GM18951 (cell line): ENCODE measurements at regions not wholly inside any gene's neighbourhood (a gene's known extent, or its start where the extent isn't known, plus 50 kb on each side); places are given as distances from the start of the nearest gene placed in this dataset.

Source experiments
- POLR2A ChIP-seq: IDR thresholded peaks from 4 replicates; pipeline ENCODE4 v1.6.1; 2011; ENCODE audit warnings: mild to moderate bottlenecking; ENCODE audit not compliant: insufficient read length, insufficient read depth; ENCODE audit errors: extremely low read depth
- in situ Hi-C: fragments of 300-500 bp; cut with MboI; formaldehyde crosslinking; loops from one replicate; pipeline ENCODE4 v1.12.0; 2022; ENCODE audit warnings: low sequenced_read_pairs, mixed read lengths, inconsistent platforms; ENCODE audit not compliant: unreplicated experiment

DNA sequence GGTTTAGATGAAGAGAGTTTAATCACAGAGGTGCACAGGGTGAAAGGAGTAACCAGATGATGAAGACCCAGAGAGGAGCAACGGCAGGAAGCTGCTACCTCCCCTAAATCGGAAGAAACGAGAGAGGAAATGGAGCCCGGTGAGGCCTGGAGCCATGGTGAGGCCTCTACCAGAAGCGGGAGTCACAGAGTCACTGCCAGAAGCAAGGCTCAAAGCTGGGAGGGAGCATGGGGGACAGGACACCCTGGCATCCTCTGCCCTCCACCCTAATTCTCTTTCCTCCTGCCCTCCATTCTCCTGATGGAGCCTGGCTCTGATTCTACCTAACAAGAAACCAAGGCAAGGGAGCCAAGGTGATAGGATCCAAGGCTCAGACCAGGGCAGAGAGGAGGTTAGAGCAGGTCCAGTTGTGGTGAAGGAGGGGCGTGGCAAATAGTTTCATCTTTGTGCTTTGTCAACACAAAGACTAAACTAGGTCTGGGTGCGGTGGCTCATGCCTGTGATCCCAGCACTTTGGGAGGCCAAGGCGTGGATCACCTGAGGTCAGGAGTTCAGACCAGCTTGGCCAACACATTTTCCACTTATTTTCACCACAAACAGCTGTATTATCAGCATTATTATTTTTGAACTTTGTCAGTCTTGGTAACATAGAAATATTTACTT lies 134.4 kb upstream of the RAI14 start:
- in situ Hi-C loops, result no loop called here

GRCh38 chr5:34522599-34523386 lies 133.3 kb upstream of the RAI14 start:
- no peak for TF ChIP-seq POLR2A
- in situ Hi-C loops, result no loop called here

More for the DNA sequence above, 134.4 kb upstream of the RAI14 start:
- no peak for TF ChIP-seq POLR2A

GRCh38 chr5:34523387-34523726 lies 132.8 kb upstream of the RAI14 start:
- in situ Hi-C loops, result no loop called here
- no peak for TF ChIP-seq POLR2A

DNA sequence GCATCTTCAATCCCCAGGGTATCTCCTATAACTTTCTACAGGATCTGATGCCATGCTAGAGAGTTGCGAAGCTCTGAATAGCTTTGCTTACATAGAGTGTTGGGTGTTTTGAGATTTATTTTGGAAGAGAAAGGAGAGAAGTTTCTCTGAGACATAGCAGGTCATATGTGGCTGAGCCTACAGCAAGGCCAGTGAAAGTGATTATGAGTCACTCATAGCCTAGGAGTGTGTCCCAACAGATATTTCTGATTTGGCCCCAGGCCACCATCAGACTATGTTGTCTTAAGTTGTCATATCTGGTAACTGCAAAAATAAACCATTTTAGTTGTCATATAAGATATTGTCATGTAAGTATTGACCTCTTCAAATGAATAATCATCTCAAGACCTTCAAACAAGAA lies 132.0 kb upstream of the RAI14 start:
- no peak for TF ChIP-seq POLR2A
- in situ Hi-C loops, result no loop called here

DNA sequence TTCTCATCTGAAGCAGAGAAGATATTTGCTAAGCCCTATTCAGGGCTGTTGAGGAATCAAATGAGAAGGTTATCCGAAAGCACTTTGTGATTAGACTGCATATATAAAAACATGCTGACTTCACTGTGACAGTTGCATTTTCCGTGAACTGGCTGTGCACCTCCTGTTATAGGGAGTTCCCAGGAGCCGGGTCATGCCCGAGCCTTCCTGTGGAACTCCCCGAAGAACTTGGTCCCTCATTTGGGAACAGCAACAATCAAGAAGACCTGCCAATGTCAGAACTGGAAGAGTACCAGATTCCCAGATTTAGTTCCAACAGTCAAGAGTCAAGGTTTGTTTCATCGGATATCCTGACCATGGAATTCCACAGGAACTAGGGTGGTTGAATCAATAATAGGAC lies 130.4 kb upstream of the RAI14 start:
- TF ChIP-seq POLR2A, result no peak
- in situ Hi-C loops, result no loop called here

- in situ Hi-C loops, result no loop called here
- TF ChIP-seq POLR2A, result no peak
These were observed 129.3 kb upstream of the RAI14 start for GRCh38 chr5:34526682-34527305.

DNA sequence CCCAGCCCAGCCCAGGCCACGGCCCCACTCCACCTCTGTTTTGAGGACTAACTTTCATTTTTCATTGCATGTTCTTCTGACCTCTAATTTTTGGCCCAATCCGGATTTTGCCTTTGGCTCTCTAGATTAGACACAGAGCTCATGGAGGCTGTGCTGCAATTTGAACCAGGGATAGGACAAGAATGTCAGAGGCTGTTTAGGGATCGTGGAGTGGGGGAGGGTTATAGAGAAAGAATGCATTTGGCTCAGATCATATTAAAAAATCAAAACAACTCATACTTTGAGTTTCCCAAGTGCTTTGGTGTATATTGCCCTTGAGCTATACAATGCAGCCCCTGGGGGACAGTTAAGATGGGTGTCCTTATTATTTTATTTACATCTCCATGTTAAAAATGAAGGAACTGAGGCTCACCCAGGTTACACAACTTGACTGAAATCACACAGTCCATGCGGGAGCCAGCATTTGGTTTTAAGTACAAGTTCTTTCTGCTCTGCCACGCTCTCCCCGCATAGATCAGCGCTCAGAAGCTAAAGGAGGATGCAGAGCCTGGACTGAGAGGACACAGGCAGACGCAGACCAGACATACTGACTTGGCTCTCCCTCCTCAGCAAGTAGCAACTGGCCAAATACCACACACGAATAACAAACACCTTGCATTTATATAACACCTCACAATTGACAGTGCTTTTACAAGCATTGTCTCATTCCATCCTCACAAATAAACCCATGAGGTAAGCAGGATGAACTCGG lies 126.4 kb upstream of the RAI14 start:
- in situ Hi-C loops, result no loop called here
- no peak for TF ChIP-seq POLR2A

GRCh38 chr5:34530637-34531036 lies 125.5 kb upstream of the RAI14 start:
- no peak for TF ChIP-seq POLR2A
- in situ Hi-C loops, result no loop called here

DNA sequence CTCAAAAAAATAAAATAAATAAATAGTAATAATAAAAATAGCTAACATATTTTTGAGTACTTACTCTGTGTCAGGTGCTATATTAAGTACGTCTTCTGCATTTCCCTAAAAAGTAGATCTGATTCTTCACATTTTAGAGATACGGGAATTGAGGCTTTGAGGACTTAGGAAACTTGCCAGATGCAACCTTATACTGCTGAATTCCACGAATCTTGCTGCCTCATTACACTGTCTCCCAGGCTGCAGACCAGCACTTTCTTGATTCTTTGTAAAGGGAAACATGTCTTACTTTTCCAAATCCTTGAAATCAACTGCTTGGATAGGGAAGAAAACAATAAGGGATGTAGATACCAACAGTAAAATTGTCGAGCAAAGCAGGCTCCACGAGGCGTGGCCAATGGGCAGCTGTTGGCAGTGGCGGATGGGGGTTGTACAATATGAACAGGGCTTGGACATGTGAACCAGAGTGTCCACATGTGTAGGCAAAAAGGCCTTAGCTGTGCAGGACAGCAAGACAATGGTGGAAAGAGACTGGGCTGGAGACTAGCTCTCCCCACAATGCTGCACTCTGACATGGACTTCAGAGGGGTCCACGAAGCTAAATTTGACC lies 124.3 kb upstream of the RAI14 start:
- no peak for TF ChIP-seq POLR2A
- in situ Hi-C loops, result no loop called here

GRCh38 chr5:34533582-34534522 lies 122.3 kb upstream of the RAI14 start:
- no peak for TF ChIP-seq POLR2A
- in situ Hi-C loops, result no loop called here

DNA sequence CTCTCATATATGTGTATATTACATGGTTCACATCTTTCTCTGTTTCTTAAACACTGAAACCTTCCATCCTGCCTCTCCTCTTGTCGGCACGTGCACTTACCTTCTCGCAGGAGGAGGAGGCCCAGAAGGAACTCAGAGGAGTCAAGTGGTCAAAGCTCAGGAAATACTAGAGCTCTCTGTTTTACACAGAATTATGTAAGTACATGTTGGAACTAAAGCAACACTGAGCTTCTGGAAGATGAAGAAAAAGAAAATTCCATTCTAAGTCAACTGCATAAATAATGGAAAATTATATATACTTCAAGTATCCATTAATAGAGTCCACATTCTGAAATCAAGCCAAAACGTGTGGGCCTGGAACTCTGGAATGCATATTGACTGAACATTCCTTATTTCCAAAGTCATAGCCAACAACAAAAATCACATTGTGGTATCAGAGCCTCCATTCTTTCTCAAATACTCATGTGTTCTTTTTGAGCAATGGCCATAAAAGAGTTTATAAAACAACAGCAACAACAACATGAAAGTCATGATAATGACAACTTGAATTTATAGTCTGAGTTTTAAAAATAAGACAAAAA lies 121.5 kb upstream of the RAI14 start:
- no peak for TF ChIP-seq POLR2A
- in situ Hi-C loops, result no loop called here

- in situ Hi-C loops, result no loop called here
- TF ChIP-seq POLR2A, result no peak
These were observed 120.7 kb upstream of the RAI14 start for GRCh38 chr5:34535433-34535832.
